NCI-H1694 treated with DMSO at 0.1 percent for 48 hours (cell line): ENCODE measurements at regions not wholly inside any gene's neighbourhood (a gene's known extent, or its start where the extent isn't known, plus 50 kb on each side); places are given as distances from the start of the nearest gene placed in this dataset.

Experiments used
- DNase-seq: peaks from one replicate; lab custom pipeline; 2025; lab: John Stamatoyannopoulos, UW

- DNase-seq: no peak
Observed at GRCh38 chr7:52143219-52143618, 826.6 kb upstream of the COBL start.

GRCh38 chr7:52140851-52141250, 824.2 kb upstream of the COBL start:
- no peak for DNase-seq

- DNase-seq: no peak
Observed at GRCh38 chr7:52135403-52135802, 818.8 kb upstream of the COBL start.

- DNase-seq: no peak
Observed at GRCh38 chr7:52129278-52129677, 812.7 kb upstream of the COBL start.

GRCh38 chr7:52120912-52121311, 804.3 kb upstream of the COBL start:
- DNase-seq: no peak

GRCh38 chr7:52119537-52119936, 802.9 kb upstream of the COBL start:
- DNase-seq: no peak

- DNase-seq: no peak
Observed at GRCh38 chr7:52114509-52114908, 797.9 kb upstream of the COBL start.

- DNase-seq: no peak
Observed at GRCh38 chr7:52114056-52114455, 797.4 kb upstream of the COBL start.

GRCh38 chr7:52107355-52107754, 790.7 kb upstream of the COBL start:
- DNase-seq: no peak

- no peak for DNase-seq
Observed at GRCh38 chr7:52095861-52096260, 779.3 kb upstream of the COBL start.

- no peak for DNase-seq
Observed at GRCh38 chr7:52091996-52092395, 775.4 kb upstream of the COBL start.

GRCh38 chr7:52091101-52091500, 774.5 kb upstream of the COBL start:
- no peak for DNase-seq

GRCh38 chr7:52088008-52088901, 771.6 kb upstream of the COBL start:
- no peak for DNase-seq

- DNase-seq: no peak
Observed at GRCh38 chr7:52085610-52086009, 769.0 kb upstream of the COBL start.

GRCh38 chr7:52080493-52080892, 763.9 kb upstream of the COBL start:
- no peak for DNase-seq

- DNase-seq: no peak
Observed at GRCh38 chr7:52079726-52080125, 763.1 kb upstream of the COBL start.

- DNase-seq: no peak
Observed at GRCh38 chr7:52077571-52077970, 761.0 kb upstream of the COBL start.

- DNase-seq: no peak
Observed at GRCh38 chr7:52074912-52075311, 758.3 kb upstream of the COBL start.

- DNase-seq: no peak
Observed at GRCh38 chr7:52074071-52074470, 757.5 kb upstream of the COBL start.

GRCh38 chr7:52071744-52072143, 755.1 kb upstream of the COBL start:
- DNase-seq: no peak

GRCh38 chr7:52064493-52064892, 747.9 kb upstream of the COBL start:
- no peak for DNase-seq

GRCh38 chr7:52061666-52062065, 745.1 kb upstream of the COBL start:
- DNase-seq: no peak

- no peak for DNase-seq
Observed at GRCh38 chr7:52053525-52053924, 736.9 kb upstream of the COBL start.

GRCh38 chr7:52030722-52031121, 714.1 kb upstream of the COBL start:
- no peak for DNase-seq
